Gastrocnemius medialis (tissue), 4 donors: ENCODE measurements at regions not wholly inside any gene's neighbourhood (a gene's known extent, or its start where the extent isn't known, plus 50 kb on each side); places are given as distances from the start of the nearest gene placed in this dataset.

Experiments
- CTCF ChIP-seq, 5 experiments: fragments of 450-650 bp in 3 of 5; fragments of 200-600 bp in 2 of 5; sonication (generic) in 2 of 5; IDR thresholded peaks in 4 of 5; conservative IDR thresholded peaks in 1 of 5; 1 replicate in 4 of 5; 2 replicates in 1 of 5; pipeline ENCODE4 v1.5.1; 2016 to 2019; ENCODE audit warnings: antibody characterized with exemption in 5 of 5, mild to moderate bottlenecking in 3 of 5, moderate library complexity in 3 of 5
- POLR2A ChIP-seq, 2 donors: fragments of 450-650 bp; IDR thresholded peaks; one replicate each; pipeline ENCODE4 v1.6.1; 2017; ENCODE audit warnings: antibody characterized with exemption in 2 of 2, mild to moderate bottlenecking in 2 of 2, moderate library complexity in 2 of 2

GRCh38 chr5:147996379-147996778 lies 67.4 kb upstream of the SPINK5 start:
- TF ChIP-seq POLR2A (IDR thresholded peaks at IDR 0.05): no peak
- no peak for TF ChIP-seq CTCF (IDR thresholded peaks at IDR 0.05 in 4 of 5, conservative IDR thresholded peaks at IDR 0.05 in 1 of 5)
